Caco-2 (cell line): ENCODE measurements at regions not wholly inside any gene's neighbourhood (a gene's known extent, or its start where the extent isn't known, plus 50 kb on each side); places are given as distances from the start of the nearest gene placed in this dataset.

Source experiments
- BruUV-seq: library from RNA; stranded (reverse); fragments of 400-500 nt; replicated peaks from 2 replicates; lab custom pipeline; 2021; lab: Mats Ljungman, UMichigan
- CTCF ChIA-PET: fragments of 300-600 bp; sonication (Branson Sonifier 250); formaldehyde crosslinking; loops from one replicate; lab custom pipeline; 2022; ENCODE audit warnings: antibody characterized with exemption; lab: Charles Lee
- POLR2A ChIA-PET: fragments of 300-600 bp; sonication (Branson Sonifier 250); formaldehyde crosslinking; loops from one replicate; lab custom pipeline; 2022; ENCODE audit warnings: antibody characterized with exemption; lab: Charles Lee
- DNase-seq, 2 experiments: peaks; one replicate each; pipeline versions ENCODE4 v3.0.0 to v3.0.0-alpha.2; 2020 to 2022
- H3K27me3 ChIP-seq: replicated peaks from 2 replicates; pipeline ENCODE4 v1.6.0; 2011; ENCODE audit warnings: low read length; ENCODE audit not compliant: control insufficient read depth, insufficient read depth
- H3K36me3 ChIP-seq: 2 replicates; pipeline ENCODE4 v1.5.1; 2011; ENCODE audit warnings: low read length; ENCODE audit not compliant: control insufficient read depth, insufficient read depth
- H3K4me1 ChIP-seq: fragments of 250-450 bp; sonication (Bioruptor Pico); 2 replicates; pipeline ENCODE4 v1.5.1; 2020; ENCODE audit warnings: mild to moderate bottlenecking
- H3K4me3 ChIP-seq: 2 replicates; pipeline ENCODE4 v1.5.1; 2011; ENCODE audit warnings: low read depth, mild to moderate bottlenecking, control low read depth, low read length
- H3K9me3 ChIP-seq: fragments of 250-450 bp; sonication (Bioruptor Pico); 2 replicates; pipeline ENCODE4 v1.5.1; 2020; ENCODE audit warnings: mild to moderate bottlenecking, moderate library complexity
- H3K27ac Mint-ChIP-seq: one replicate; pipeline ENCODE4 v1.8.0; 2022; ENCODE audit warnings: mixed read lengths; ENCODE audit not compliant: unreplicated experiment
- H3K27me3 Mint-ChIP-seq: one replicate; pipeline ENCODE4 v1.8.0; 2022; ENCODE audit warnings: mixed read lengths; ENCODE audit not compliant: insufficient read depth, unreplicated experiment
- H3K36me3 Mint-ChIP-seq: one replicate; pipeline ENCODE4 v1.8.0; 2022; ENCODE audit warnings: mild to moderate bottlenecking, mixed read lengths; ENCODE audit not compliant: insufficient read depth, unreplicated experiment
- H3K4me1 Mint-ChIP-seq: one replicate; pipeline ENCODE4 v1.8.0; 2022; ENCODE audit warnings: low read depth, mixed read lengths; ENCODE audit not compliant: unreplicated experiment
- H3K4me3 Mint-ChIP-seq: one replicate; pipeline ENCODE4 v1.8.0; 2022; ENCODE audit warnings: mild to moderate bottlenecking, moderate library complexity, mixed read lengths; ENCODE audit not compliant: unreplicated experiment
- H3K9me3 Mint-ChIP-seq: one replicate; pipeline ENCODE4 v1.8.0; 2022; ENCODE audit warnings: mixed read lengths; ENCODE audit not compliant: unreplicated experiment
- intact Hi-C: fragments of 100-400 bp; cut with micrococcal nuclease; formaldehyde crosslinking; loops from one replicate; pipeline ENCODE4 v1.10.0; 2022; ENCODE audit not compliant: unreplicated experiment
- TF ChIP-seq, protein P1 (sequence below), 2 experiments: fragments of 200-600 bp in 1 of 2; IDR thresholded peaks; 1 replicate in 1 of 2; 2 replicates in 1 of 2; pipeline versions ENCODE4 v1.5.1 to v1.8.0; 2011 to 2022; ENCODE audit warnings: antibody characterized with exemption in 1 of 2, control low read depth in 1 of 2, inconsistent platforms in 1 of 2, low read depth in 1 of 2, low read length in 1 of 2, mild to moderate bottlenecking in 1 of 2, moderate library complexity in 1 of 2; ENCODE audit not compliant: insufficient read depth in 1 of 2, severe bottlenecking in 1 of 2, unreplicated experiment in 1 of 2

DNA sequence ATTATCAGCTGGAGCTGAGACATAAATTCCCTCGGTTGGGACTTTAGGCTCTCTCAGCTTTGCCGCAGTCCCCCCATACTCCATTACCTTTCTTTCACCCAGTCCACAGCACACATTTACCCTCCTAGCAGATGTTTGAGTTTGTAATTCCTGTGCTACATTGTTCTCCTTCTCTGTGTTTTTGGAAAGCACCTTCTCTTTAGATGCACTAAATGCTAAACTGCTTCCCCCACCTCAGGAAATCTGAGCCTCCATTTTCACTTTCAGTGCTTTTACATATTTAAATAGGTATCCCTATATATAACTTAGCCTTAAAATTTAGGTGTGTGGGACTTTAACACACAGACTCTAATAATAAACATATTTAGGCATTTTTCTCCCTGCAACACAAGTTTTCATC lies 356.9 kb downstream of the NFIB start:
- no peak overlapping the region for H3K4me3 ChIP-seq
- ChIA-PET CTCF (no interaction called here), POLR2A (no interaction called here)
- no peaks in the 10 kb centered on the region for H3K36me3 ChIP-seq
- no peaks in the 10 kb centered on the region for H3K4me1 ChIP-seq
- no TSS peak for BruUV-seq
- H3K27ac Mint-ChIP-seq, result no peak overlapping the region
- H3K9me3 ChIP-seq, result no peaks in the 10 kb centered on the region
- no peaks in the 10 kb centered on the region for H3K27me3 Mint-ChIP-seq
- intact Hi-C loops, result no loop called here
- no peaks in the 10 kb centered on the region for H3K27me3 ChIP-seq
- TF ChIP-seq, protein P1, sequence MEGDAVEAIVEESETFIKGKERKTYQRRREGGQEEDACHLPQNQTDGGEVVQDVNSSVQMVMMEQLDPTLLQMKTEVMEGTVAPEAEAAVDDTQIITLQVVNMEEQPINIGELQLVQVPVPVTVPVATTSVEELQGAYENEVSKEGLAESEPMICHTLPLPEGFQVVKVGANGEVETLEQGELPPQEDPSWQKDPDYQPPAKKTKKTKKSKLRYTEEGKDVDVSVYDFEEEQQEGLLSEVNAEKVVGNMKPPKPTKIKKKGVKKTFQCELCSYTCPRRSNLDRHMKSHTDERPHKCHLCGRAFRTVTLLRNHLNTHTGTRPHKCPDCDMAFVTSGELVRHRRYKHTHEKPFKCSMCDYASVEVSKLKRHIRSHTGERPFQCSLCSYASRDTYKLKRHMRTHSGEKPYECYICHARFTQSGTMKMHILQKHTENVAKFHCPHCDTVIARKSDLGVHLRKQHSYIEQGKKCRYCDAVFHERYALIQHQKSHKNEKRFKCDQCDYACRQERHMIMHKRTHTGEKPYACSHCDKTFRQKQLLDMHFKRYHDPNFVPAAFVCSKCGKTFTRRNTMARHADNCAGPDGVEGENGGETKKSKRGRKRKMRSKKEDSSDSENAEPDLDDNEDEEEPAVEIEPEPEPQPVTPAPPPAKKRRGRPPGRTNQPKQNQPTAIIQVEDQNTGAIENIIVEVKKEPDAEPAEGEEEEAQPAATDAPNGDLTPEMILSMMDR (IDR thresholded peaks at IDR 0.05; ENCODE audit: insufficient read depth in 1 of 2, low read depth in 1 of 2, low read length in 1 of 2, severe bottlenecking in 1 of 2, unreplicated experiment in 1 of 2), result no peak
- no peak for DNase-seq
- no peak overlapping the region for H3K4me3 Mint-ChIP-seq
- H3K4me1 Mint-ChIP-seq, result no peaks in the 10 kb centered on the region
- no peaks in the 10 kb centered on the region for H3K36me3 Mint-ChIP-seq
- H3K9me3 Mint-ChIP-seq, result no peaks in the 10 kb centered on the region

DNA sequence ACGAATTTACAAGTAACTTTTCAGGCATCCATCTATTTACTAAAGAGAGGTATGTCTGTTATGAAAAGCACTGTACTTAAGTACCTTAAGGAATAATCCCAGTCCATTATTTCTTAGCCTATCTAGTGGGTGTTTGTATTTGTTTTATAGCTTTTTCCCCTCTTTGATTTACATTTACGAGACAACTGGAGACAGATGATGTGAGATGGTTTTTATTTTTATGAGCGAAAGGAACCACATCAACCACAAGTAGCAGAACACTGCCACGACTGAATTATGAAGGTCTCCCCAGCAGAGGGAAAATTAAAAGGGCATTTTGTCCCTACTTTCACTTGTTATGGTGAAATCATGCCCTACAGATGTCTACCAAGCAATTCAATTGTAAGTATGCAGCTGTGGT lies 357.8 kb downstream of the NFIB start:
- ChIA-PET POLR2A (no interaction called here), CTCF (no interaction called here)
- intact Hi-C loops, result no loop called here
- TF ChIP-seq, protein P1 (IDR thresholded peaks at IDR 0.05; ENCODE audit: insufficient read depth in 1 of 2, low read depth in 1 of 2, low read length in 1 of 2, severe bottlenecking in 1 of 2, unreplicated experiment in 1 of 2), result no peak
- H3K4me1 ChIP-seq, result no peaks in the 10 kb centered on the region
- no peaks in the 10 kb centered on the region for H3K27me3 Mint-ChIP-seq
- BruUV-seq, result no TSS peak
- H3K9me3 Mint-ChIP-seq, result no peaks in the 10 kb centered on the region
- H3K4me3 Mint-ChIP-seq, result no peak overlapping the region
- no peaks in the 10 kb centered on the region for H3K9me3 ChIP-seq
- no peaks in the 10 kb centered on the region for H3K4me1 Mint-ChIP-seq
- DNase-seq, result no peak
- no peaks in the 10 kb centered on the region for H3K36me3 ChIP-seq
- no peaks in the 10 kb centered on the region for H3K27me3 ChIP-seq
- no peaks in the 10 kb centered on the region for H3K36me3 Mint-ChIP-seq
- no peak overlapping the region for H3K27ac Mint-ChIP-seq
- no peak overlapping the region for H3K4me3 ChIP-seq

DNA sequence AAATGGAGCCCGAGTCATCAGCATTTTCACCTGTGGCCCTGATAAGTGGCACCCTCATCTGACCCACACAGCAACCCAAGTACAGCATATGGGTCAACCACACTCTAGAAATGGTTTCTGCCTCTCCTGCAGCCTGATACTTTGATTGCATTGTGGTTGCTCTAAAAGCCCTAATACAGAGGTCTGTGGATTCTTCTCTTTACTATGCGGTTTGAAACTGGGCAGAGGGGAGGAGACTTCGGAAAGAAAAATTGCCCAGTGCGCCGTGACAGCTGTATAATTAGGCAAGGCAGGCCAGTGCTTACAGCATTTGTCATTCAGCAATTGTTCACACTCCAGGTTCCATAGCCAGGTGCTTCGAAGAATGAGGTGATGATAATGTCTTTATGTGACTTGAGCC lies 361.0 kb downstream of the NFIB start:
- Mint-ChIP-seq H3K4me1 (no peaks in the 10 kb centered on the region), H3K27me3 (no peaks in the 10 kb centered on the region)
- CTCF ChIA-PET, result no interaction called here

More for the DNA sequence above, 361.0 kb downstream of the NFIB start:
- Histone ChIP-seq H3K9me3 (no peaks in the 10 kb centered on the region), H3K27me3 (no peaks in the 10 kb centered on the region), H3K36me3 (no peaks in the 10 kb centered on the region), H3K4me3 (no peak overlapping the region), H3K4me1 (no peaks in the 10 kb centered on the region)
- DNase-seq, result no peak
- intact Hi-C loops, result no loop called here
- Mint-ChIP-seq H3K27ac (no peak overlapping the region), H3K36me3 (no peaks in the 10 kb centered on the region), H3K4me3 (no peak overlapping the region), H3K9me3 (no peaks in the 10 kb centered on the region)
- TF ChIP-seq, protein P1 (IDR thresholded peaks at IDR 0.05; ENCODE audit: insufficient read depth in 1 of 2, low read depth in 1 of 2, low read length in 1 of 2, severe bottlenecking in 1 of 2, unreplicated experiment in 1 of 2), result no peak
- POLR2A ChIA-PET, result no interaction called here
- BruUV-seq, result no TSS peak
